HEK293T (cell line): ENCODE measurements at regions not wholly inside any gene's neighbourhood (a gene's known extent, or its start where the extent isn't known, plus 50 kb on each side); places are given as distances from the start of the nearest gene placed in this dataset.

ENCODE experiments used
- CTBP1 ChIP-seq: fragments of 450-650 bp; IDR thresholded peaks from 2 replicates; pipeline ENCODE4 v1.6.1; 2016; ENCODE audit warnings: borderline replicate concordance
- FOXM1 ChIP-seq: fragments of 450-650 bp; IDR thresholded peaks from 2 replicates; pipeline ENCODE4 v1.6.1; 2017; ENCODE audit warnings: mild to moderate bottlenecking, borderline replicate concordance
- NFRKB ChIP-seq: fragments of 450-650 bp; IDR thresholded peaks from 2 replicates; pipeline ENCODE4 v1.6.1; 2016; ENCODE audit warnings: mild to moderate bottlenecking, moderate library complexity
- TARDBP ChIP-seq: fragments of 450-650 bp; IDR thresholded peaks from 2 replicates; pipeline ENCODE4 v1.6.1; 2016
- TF ChIP-seq, protein P1 (sequence below): fragments of 450-650 bp; IDR thresholded peaks from 2 replicates; pipeline ENCODE4 v1.6.1; 2016

DNA sequence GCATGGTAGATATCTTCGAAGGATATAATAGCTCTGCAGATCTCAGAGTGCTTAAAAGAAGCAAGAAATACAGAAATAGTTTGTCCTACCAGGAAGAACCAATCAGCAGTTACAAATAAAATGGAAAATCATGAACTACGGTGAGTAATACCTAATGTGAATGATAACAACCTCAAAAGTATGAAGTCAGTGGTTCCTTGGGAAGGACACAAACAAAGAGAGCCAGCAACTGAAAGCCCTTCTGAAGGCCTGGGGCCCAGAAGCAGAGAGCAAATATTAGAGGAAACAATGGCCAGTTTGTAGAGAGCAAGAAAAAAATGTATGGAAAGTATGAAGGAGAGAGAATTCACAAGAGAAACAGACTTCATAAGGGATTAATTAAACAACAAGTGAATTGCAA, 226.8 kb upstream of the CHST9 start:
- TF ChIP-seq CTBP1 (no peak), FOXM1 (no peak), TARDBP (no peak), NFRKB (no peak)
- TF ChIP-seq, protein P1, sequence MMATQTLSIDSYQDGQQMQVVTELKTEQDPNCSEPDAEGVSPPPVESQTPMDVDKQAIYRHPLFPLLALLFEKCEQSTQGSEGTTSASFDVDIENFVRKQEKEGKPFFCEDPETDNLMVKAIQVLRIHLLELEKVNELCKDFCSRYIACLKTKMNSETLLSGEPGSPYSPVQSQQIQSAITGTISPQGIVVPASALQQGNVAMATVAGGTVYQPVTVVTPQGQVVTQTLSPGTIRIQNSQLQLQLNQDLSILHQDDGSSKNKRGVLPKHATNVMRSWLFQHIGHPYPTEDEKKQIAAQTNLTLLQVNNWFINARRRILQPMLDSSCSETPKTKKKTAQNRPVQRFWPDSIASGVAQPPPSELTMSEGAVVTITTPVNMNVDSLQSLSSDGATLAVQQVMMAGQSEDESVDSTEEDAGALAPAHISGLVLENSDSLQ: no peak
